Psoas muscle (tissue), 7 donors: ENCODE measurements at regions not wholly inside any gene's neighbourhood (a gene's known extent, or its start where the extent isn't known, plus 50 kb on each side); places are given as distances from the start of the nearest gene placed in this dataset.
"Not testable (repeated sequence)": the region's sequence is repeated elsewhere in the genome, so short reads cannot be mapped to it uniquely, and the experiment has no call there.

ENCODE experiments used
- ATAC-seq, 4 donors: fragments of 200-7000 bp; cut with Tn5 transposase; one replicate each; pipeline ENCODE4 v1.9.1; 2020; ENCODE audit warnings: moderate library complexity in 3 of 4, mild to moderate bottlenecking in 2 of 4
- DNase-seq, 2 donors: peaks; one replicate each; pipeline ENCODE4 v3.0.0-alpha.2; 2020
- H3K27ac ChIP-seq: fragments of 200-600 bp; one replicate; pipeline ENCODE4 v1.8.0; 2022
- H3K27me3 ChIP-seq, 3 donors: fragments of 200-600 bp in 1 of 3; one replicate each; pipeline versions ENCODE4 v1.6.1 to v1.8.0; 2013 to 2022; ENCODE audit warnings: low read length in 2 of 3, mild to moderate bottlenecking in 2 of 3, moderate library complexity in 1 of 3; ENCODE audit not compliant: insufficient read depth in 3 of 3
- H3K36me3 ChIP-seq, 2 donors: fragments of 200-600 bp in 1 of 2; one replicate each; pipeline versions ENCODE4 v1.6.1 to v1.8.0; 2013 to 2022; ENCODE audit warnings: low read depth in 1 of 2, mild to moderate bottlenecking in 1 of 2, moderate library complexity in 1 of 2; ENCODE audit not compliant: insufficient read depth in 1 of 2
- H3K4me1 ChIP-seq: fragments of 200-600 bp; one replicate; pipeline ENCODE4 v1.8.0; 2022
- H3K4me3 ChIP-seq: fragments of 200-600 bp; one replicate; pipeline ENCODE4 v1.8.0; 2022; ENCODE audit warnings: mild to moderate bottlenecking
- H3K9me3 ChIP-seq: fragments of 200-600 bp; one replicate; pipeline ENCODE4 v1.8.0; 2022
- CTCF ChIP-seq: fragments of 200-600 bp; IDR thresholded peaks from one replicate; pipeline ENCODE4 v1.8.0; 2022; ENCODE audit warnings: antibody characterized with exemption
- WGBS, 3 donors: extraction: QIAGEN DNeasy Blood & Tissue Kit; methylation state at CpG; one replicate each; pipeline versions ENCODE4 v1.1.6 to v1.1.7; 2013; 5-methylcytosine and 5-hydroxymethylcytosine counted together
- intact Hi-C, 2 donors: fragments of 100-400 bp; cut with DNase I; formaldehyde crosslinking; loops; one replicate each; pipeline versions ENCODE4 v1.11.0 to v1.14.2; 2022
- donor health status: healthy with polysubstance abuse.
- donor health status: DM: no; HTN: no; CAD: no; lungs with moderate emphysema.
- donor health status: Bipolar disorder and iron deficiency.
- donor health status: healthy.
- donor health status: DM: yes; HTN: yes; CAD: no.
- donor health status: DM: no; HTN: no; CAD: no.
- donor health status: DM: yes; HTN: yes; CAD: no.

- Histone ChIP-seq H3K4me3 (no peak overlapping the region), H3K4me1 (no peaks in the 10 kb centered on the region), H3K27ac (no peak overlapping the region), H3K9me3 (no peaks in the 10 kb centered on the region), H3K27me3 (no peaks in the 10 kb centered on the region), H3K36me3 (no peaks in the 10 kb centered on the region)
- DNase-seq (no peak), ATAC-seq (no peak)
- intact Hi-C loops: no loop called here
- TF ChIP-seq CTCF: no peak
- WGBS, 3 donors: 50 to 60% (median 54%) methylated on average over 3 of the region's 3 CpGs
Measured at GRCh38 chr7:79598351-79598750, 144.9 kb upstream of the MAGI2 start.

GRCh38 chr7:79594671-79595070 lies 141.2 kb upstream of the MAGI2 start:
- H3K36me3 ChIP-seq, intact Hi-C loops, H3K4me1 ChIP-seq, H3K27ac ChIP-seq, H3K9me3 ChIP-seq, H3K4me3 ChIP-seq, H3K27me3 ChIP-seq, DNase-seq, ATAC-seq: not testable (repeated sequence)
- WGBS, 3 donors: 58 to 63% (median 59%) methylated on average over 5 of the region's 5 CpGs

GRCh38 chr7:79593866-79594301 lies 140.4 kb upstream of the MAGI2 start:
- Histone ChIP-seq H3K4me3 (no peak overlapping the region), H3K36me3 (no peaks in the 10 kb centered on the region), H3K27ac (no peak overlapping the region), H3K27me3 (no peaks in the 10 kb centered on the region), H3K9me3 (no peaks in the 10 kb centered on the region), H3K4me1 (no peaks in the 10 kb centered on the region)
- DNase-seq (no peak), ATAC-seq (no peak)
- TF ChIP-seq CTCF: no peak
- intact Hi-C loops: no loop called here

GRCh38 chr7:79590916-79591623 lies 137.6 kb upstream of the MAGI2 start:
- DNase-seq: no peak
- Histone ChIP-seq H3K27me3 (no peaks in the 10 kb centered on the region), H3K4me3 (no peak overlapping the region), H3K27ac (no peak overlapping the region), H3K36me3 (no peaks in the 10 kb centered on the region), H3K4me1 (no peaks in the 10 kb centered on the region), H3K9me3 (no peaks in the 10 kb centered on the region)
- intact Hi-C loops: no loop called here
- TF ChIP-seq CTCF: no peak
- no peak for ATAC-seq

- H3K4me1 ChIP-seq: no peaks in the 10 kb centered on the region
- H3K27ac ChIP-seq: no peak overlapping the region
- ATAC-seq (no peak), DNase-seq (no peak)
- 44 to 66% (median 65%) methylated on average over 1 of the region's 1 CpG for WGBS, 3 donors
- H3K9me3 ChIP-seq: no peaks in the 10 kb centered on the region
- no peak for TF ChIP-seq CTCF
- H3K4me3 ChIP-seq: no peak overlapping the region
- intact Hi-C loops: no loop called here
- H3K27me3 ChIP-seq: no peaks in the 10 kb centered on the region
- H3K36me3 ChIP-seq: no peaks in the 10 kb centered on the region
Measured at GRCh38 chr7:79590391-79590790, 136.9 kb upstream of the MAGI2 start.
